ENCODE measurements at regions not wholly inside any gene's neighbourhood (a gene's known extent, or its start where the extent isn't known, plus 50 kb on each side); places are given as distances from the start of the nearest gene placed in this dataset.

GRCh38 chr5:11977904-11978303 is 73.7 kb upstream of the CTNND2 start:
- Histone ChIP-seq H3K4me2 (ENCODE audit: extremely low read depth, insufficient read depth, low read length) (no peak overlapping the region), H3K79me2 (ENCODE audit: control insufficient read depth, insufficient read depth, low read length) (no peaks in the 10 kb centered on the region), H3K27me3 (ENCODE audit: control insufficient read depth, insufficient read depth, low read length) (no peaks in the 10 kb centered on the region), H3K4me1 (ENCODE audit: control insufficient read depth, extremely low read depth, insufficient read depth, low read length) (no peaks in the 10 kb centered on the region), H2AFZ (ENCODE audit: low read length) (no peak overlapping the region), H3K36me3 (ENCODE audit: control insufficient read depth, insufficient read depth, low read length) (no peaks in the 10 kb centered on the region), H3K4me3 (replicated peaks in 1 of 4; ENCODE audit: control extremely low read depth in 1 of 4, insufficient read depth in 1 of 4, low read depth in 3 of 4, low read length in 4 of 4) (no peak overlapping the region), H3K27ac (ENCODE audit: insufficient read depth, low read length) (no peak overlapping the region), H3K9me3 (ENCODE audit: control insufficient read depth, insufficient read depth, low read depth, low read length) (no peaks in the 10 kb centered on the region), H3K9ac (ENCODE audit: insufficient read depth, low read length) (no peak overlapping the region), H4K20me1 (ENCODE audit: control insufficient read depth, extremely low read depth, insufficient read depth, low read length) (no peaks in the 10 kb centered on the region)
- TF ChIP-seq CTCF (conservative IDR thresholded peaks at IDR 0.05 in 1 of 2, IDR thresholded peaks at IDR 0.05 in 1 of 2; ENCODE audit: low read depth in 1 of 2, low read length in 2 of 2): no peak
- no peak for TF ChIP-seq EZH2 (IDR thresholded peaks at IDR 0.05; ENCODE audit: low read length, missing control alignments)
- DNase-seq (ENCODE audit: low read depth in 2 of 2): no peak

- no peaks in the 10 kb centered on the region for H4K20me1 ChIP-seq (ENCODE audit: control insufficient read depth, extremely low read depth, insufficient read depth, low read length)
- no peaks in the 10 kb centered on the region for H3K27me3 ChIP-seq (ENCODE audit: control insufficient read depth, insufficient read depth, low read length)
- H3K27ac ChIP-seq (ENCODE audit: insufficient read depth, low read length): no peak overlapping the region
- H3K79me2 ChIP-seq (ENCODE audit: control insufficient read depth, insufficient read depth, low read length): no peaks in the 10 kb centered on the region
- no peak overlapping the region for H3K4me2 ChIP-seq (ENCODE audit: extremely low read depth, insufficient read depth, low read length)
- no peaks in the 10 kb centered on the region for H3K36me3 ChIP-seq (ENCODE audit: control insufficient read depth, insufficient read depth, low read length)
- no peak overlapping the region for H3K4me3 ChIP-seq (replicated peaks in 1 of 4; ENCODE audit: control extremely low read depth in 1 of 4, insufficient read depth in 1 of 4, low read depth in 3 of 4, low read length in 4 of 4)
- TF ChIP-seq EZH2 (IDR thresholded peaks at IDR 0.05; ENCODE audit: low read length, missing control alignments): no peak
- no peak for TF ChIP-seq CTCF (conservative IDR thresholded peaks at IDR 0.05 in 1 of 2, IDR thresholded peaks at IDR 0.05 in 1 of 2; ENCODE audit: low read depth in 1 of 2, low read length in 2 of 2)
- no peaks in the 10 kb centered on the region for H3K9me3 ChIP-seq (ENCODE audit: control insufficient read depth, insufficient read depth, low read depth, low read length)
- no peaks in the 10 kb centered on the region for H3K4me1 ChIP-seq (ENCODE audit: control insufficient read depth, extremely low read depth, insufficient read depth, low read length)
- H2AFZ ChIP-seq (ENCODE audit: low read length): no peak overlapping the region
- no peak overlapping the region for H3K9ac ChIP-seq (ENCODE audit: insufficient read depth, low read length)
- DNase-seq (ENCODE audit: low read depth in 2 of 2): no peak
Measured at GRCh38 chr5:11973469-11973868, 69.2 kb upstream of the CTNND2 start.

GRCh38 chr5:11963227-11963626 is 59.0 kb upstream of the CTNND2 start:
- Histone ChIP-seq H4K20me1 (ENCODE audit: control insufficient read depth, extremely low read depth, insufficient read depth, low read length) (no peaks in the 10 kb centered on the region), H2AFZ (ENCODE audit: low read length) (no peak overlapping the region), H3K79me2 (ENCODE audit: control insufficient read depth, insufficient read depth, low read length) (no peaks in the 10 kb centered on the region), H3K4me1 (ENCODE audit: control insufficient read depth, extremely low read depth, insufficient read depth, low read length) (no peaks in the 10 kb centered on the region), H3K9ac (ENCODE audit: insufficient read depth, low read length) (no peak overlapping the region), H3K36me3 (ENCODE audit: control insufficient read depth, insufficient read depth, low read length) (no peaks in the 10 kb centered on the region), H3K9me3 (ENCODE audit: control insufficient read depth, insufficient read depth, low read depth, low read length) (no peaks in the 10 kb centered on the region), H3K27me3 (ENCODE audit: control insufficient read depth, insufficient read depth, low read length) (no peaks in the 10 kb centered on the region), H3K27ac (ENCODE audit: insufficient read depth, low read length) (no peak overlapping the region), H3K4me3 (replicated peaks in 1 of 4; ENCODE audit: control extremely low read depth in 1 of 4, insufficient read depth in 1 of 4, low read depth in 3 of 4, low read length in 4 of 4) (no peak overlapping the region), H3K4me2 (ENCODE audit: extremely low read depth, insufficient read depth, low read length) (no peak overlapping the region)
- no peak for DNase-seq (ENCODE audit: low read depth in 2 of 2)
- TF ChIP-seq CTCF (conservative IDR thresholded peaks at IDR 0.05 in 1 of 2, IDR thresholded peaks at IDR 0.05 in 1 of 2; ENCODE audit: low read depth in 1 of 2, low read length in 2 of 2) (no peak), EZH2 (IDR thresholded peaks at IDR 0.05; ENCODE audit: low read length, missing control alignments) (no peak)

All from fibroblast of lung (primary cell).